CD4-positive, alpha-beta T cell (primary cell): ENCODE measurements at regions not wholly inside any gene's neighbourhood (a gene's known extent, or its start where the extent isn't known, plus 50 kb on each side); places are given as distances from the start of the nearest gene placed in this dataset.

Experiments used
- ATAC-seq: fragments of 200-7000 bp; cut with Tn5 transposase; one replicate; pipeline ENCODE4 v1.10.0; 2022; ENCODE audit warnings: mild to moderate bottlenecking; ENCODE audit not compliant: poor library complexity
- CTCF ChIA-PET: fragments of 350-600 bp; sonication (Branson Sonifier 250); formaldehyde crosslinking; loops from one replicate; lab custom pipeline; 2021; ENCODE audit warnings: antibody characterized with exemption, inconsistent platforms; lab: Charles Lee
- POLR2A ChIA-PET: fragments of 350-600 bp; sonication (Branson Sonifier 250); formaldehyde crosslinking; loops from one replicate; lab custom pipeline; 2021; ENCODE audit warnings: antibody characterized with exemption, inconsistent platforms; lab: Charles Lee
- DNase-seq, 14 experiments: peaks; one replicate each; pipeline ENCODE4 v3.0.0-alpha.2; 2013 to 2020; ENCODE audit warnings: mixed read lengths in 2 of 14
- H3K27ac ChIP-seq, 2 donors: one replicate each; pipeline versions ENCODE4 v1.5.1 to v1.7.0; 2013; ENCODE audit warnings: low read length in 2 of 2, low read depth in 1 of 2, mild to moderate bottlenecking in 1 of 2
- H3K27me3 ChIP-seq, 2 experiments: 1 replicate in 1 of 2; 2 replicates in 1 of 2; pipeline versions ENCODE4 v1.6.1 to v1.7.0; 2013; ENCODE audit warnings: low read length in 2 of 2, control low read depth in 1 of 2, mild to moderate bottlenecking in 1 of 2, moderate library complexity in 1 of 2; ENCODE audit not compliant: insufficient read depth in 2 of 2, control insufficient read depth in 1 of 2
- H3K36me3 ChIP-seq: one replicate; pipeline ENCODE4 v1.6.1; 2013; ENCODE audit warnings: low read length, control low read depth; ENCODE audit not compliant: insufficient read depth
- H3K4me1 ChIP-seq: one replicate; pipeline ENCODE4 v1.6.1; 2013; ENCODE audit warnings: low read length, control low read depth; ENCODE audit not compliant: insufficient read depth
- H3K4me3 ChIP-seq: one replicate; pipeline ENCODE4 v1.5.1; 2013; ENCODE audit warnings: mild to moderate bottlenecking, low read length, moderate library complexity
- H3K9me3 ChIP-seq, 2 experiments: 1 replicate in 1 of 2; 2 replicates in 1 of 2; pipeline versions ENCODE4 v1.6.1 to v1.7.0; 2013; ENCODE audit warnings: low read length in 2 of 2, mild to moderate bottlenecking in 2 of 2, control low read depth in 1 of 2, moderate library complexity in 1 of 2; ENCODE audit not compliant: control insufficient read depth in 1 of 2, insufficient read depth in 1 of 2
- H3K27ac Mint-ChIP-seq: one replicate; pipeline ENCODE4 v1.8.0; 2020; ENCODE audit warnings: mixed read lengths
- H3K27me3 Mint-ChIP-seq: one replicate; pipeline ENCODE4 v1.8.0; 2021; ENCODE audit warnings: mixed read lengths
- H3K36me3 Mint-ChIP-seq: one replicate; pipeline ENCODE4 v1.8.0; 2021; ENCODE audit warnings: low read depth, mixed read lengths
- H3K4me1 Mint-ChIP-seq: one replicate; pipeline ENCODE4 v1.8.0; 2021; ENCODE audit warnings: low read depth, mixed read lengths
- H3K4me3 Mint-ChIP-seq: one replicate; pipeline ENCODE4 v1.8.0; 2020; ENCODE audit warnings: mild to moderate bottlenecking, mixed read lengths
- H3K9me3 Mint-ChIP-seq: one replicate; pipeline ENCODE4 v1.8.0; 2020; ENCODE audit warnings: mixed read lengths
- intact Hi-C, 2 experiments: fragments of 100-400 bp; cut with DNase I in 1 of 2; cut with micrococcal nuclease in 1 of 2; formaldehyde crosslinking; loops; one replicate each; pipeline versions ENCODE4 v1.15.1 to v1.9.0; 2023 to 2025; cut with DNase I, micrococcal nuclease
- TF ChIP-seq, protein P1 (sequence below): fragments of 200-600 bp; IDR thresholded peaks from one replicate; pipeline ENCODE4 v1.8.0; 2022; ENCODE audit warnings: antibody characterized with exemption, mild to moderate bottlenecking

GRCh38 chr17:71548540-71549190 lies 572.2 kb upstream of the SOX9 start:
- CTCF ChIA-PET, result no interaction called here
- Histone ChIP-seq H3K27me3 (no peaks in the 10 kb centered on the region), H3K36me3 (no peaks in the 10 kb centered on the region), H3K4me3 (no peak overlapping the region), H3K4me1 (no peaks in the 10 kb centered on the region), H3K9me3 (peaks cover 0 to 11% of the 10 kb centered on the region in 2 experiments), H3K27ac (no peak overlapping the region)
- H3K36me3 Mint-ChIP-seq, result no peaks in the 10 kb centered on the region
- H3K27ac Mint-ChIP-seq, result no peak overlapping the region
- no peaks in the 10 kb centered on the region for H3K27me3 Mint-ChIP-seq
- H3K9me3 Mint-ChIP-seq, result peaks cover 3% of the 10 kb centered on the region
- ATAC-seq (no peak), DNase-seq (no peak)
- POLR2A ChIA-PET, result no interaction called here
- TF ChIP-seq, protein P1, sequence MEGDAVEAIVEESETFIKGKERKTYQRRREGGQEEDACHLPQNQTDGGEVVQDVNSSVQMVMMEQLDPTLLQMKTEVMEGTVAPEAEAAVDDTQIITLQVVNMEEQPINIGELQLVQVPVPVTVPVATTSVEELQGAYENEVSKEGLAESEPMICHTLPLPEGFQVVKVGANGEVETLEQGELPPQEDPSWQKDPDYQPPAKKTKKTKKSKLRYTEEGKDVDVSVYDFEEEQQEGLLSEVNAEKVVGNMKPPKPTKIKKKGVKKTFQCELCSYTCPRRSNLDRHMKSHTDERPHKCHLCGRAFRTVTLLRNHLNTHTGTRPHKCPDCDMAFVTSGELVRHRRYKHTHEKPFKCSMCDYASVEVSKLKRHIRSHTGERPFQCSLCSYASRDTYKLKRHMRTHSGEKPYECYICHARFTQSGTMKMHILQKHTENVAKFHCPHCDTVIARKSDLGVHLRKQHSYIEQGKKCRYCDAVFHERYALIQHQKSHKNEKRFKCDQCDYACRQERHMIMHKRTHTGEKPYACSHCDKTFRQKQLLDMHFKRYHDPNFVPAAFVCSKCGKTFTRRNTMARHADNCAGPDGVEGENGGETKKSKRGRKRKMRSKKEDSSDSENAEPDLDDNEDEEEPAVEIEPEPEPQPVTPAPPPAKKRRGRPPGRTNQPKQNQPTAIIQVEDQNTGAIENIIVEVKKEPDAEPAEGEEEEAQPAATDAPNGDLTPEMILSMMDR, result no peak
- intact Hi-C loops, result no loop called here
- no peak overlapping the region for H3K4me3 Mint-ChIP-seq
- no peaks in the 10 kb centered on the region for H3K4me1 Mint-ChIP-seq

GRCh38 chr17:71550675-71551074 lies 570.1 kb upstream of the SOX9 start:
- ChIA-PET CTCF (no interaction called here), POLR2A (no interaction called here)
- no peak overlapping the region for H3K27ac Mint-ChIP-seq
- Histone ChIP-seq H3K4me3 (no peak overlapping the region), H3K9me3 (peaks cover 0 to 8% of the 10 kb centered on the region in 2 experiments), H3K27ac (no peak overlapping the region), H3K4me1 (no peaks in the 10 kb centered on the region), H3K36me3 (no peaks in the 10 kb centered on the region), H3K27me3 (no peaks in the 10 kb centered on the region)
- H3K4me3 Mint-ChIP-seq, result no peak overlapping the region
- DNase-seq (no peak), ATAC-seq (no peak)
- TF ChIP-seq, protein P1, result no peak
- H3K4me1 Mint-ChIP-seq, result no peaks in the 10 kb centered on the region
- intact Hi-C loops, result no loop called here
- H3K9me3 Mint-ChIP-seq, result peaks cover 3% of the 10 kb centered on the region
- no peaks in the 10 kb centered on the region for H3K36me3 Mint-ChIP-seq
- H3K27me3 Mint-ChIP-seq, result no peaks in the 10 kb centered on the region

- no peak overlapping the region for H3K27ac Mint-ChIP-seq
- H3K9me3 Mint-ChIP-seq, result peaks cover 3% of the 10 kb centered on the region
- no peak overlapping the region for H3K4me3 ChIP-seq
- CTCF ChIA-PET, result no interaction called here
- H3K9me3 ChIP-seq, result peaks cover 0 to 8% of the 10 kb centered on the region in 2 experiments
- no peak overlapping the region for H3K4me3 Mint-ChIP-seq
- no peaks in the 10 kb centered on the region for H3K36me3 Mint-ChIP-seq
- H3K27ac ChIP-seq, result no peak overlapping the region
- ATAC-seq, result no peak
- intact Hi-C loops, result no loop called here
- no peaks in the 10 kb centered on the region for H3K36me3 ChIP-seq
- TF ChIP-seq, protein P1, result no peak
- no peaks in the 10 kb centered on the region for H3K4me1 Mint-ChIP-seq
- H3K27me3 Mint-ChIP-seq, result no peaks in the 10 kb centered on the region
- H3K27me3 ChIP-seq, result no peaks in the 10 kb centered on the region
- no peak for DNase-seq
- no peaks in the 10 kb centered on the region for H3K4me1 ChIP-seq
- POLR2A ChIA-PET, result no interaction called here
Observed at GRCh38 chr17:71553381-71553780, 567.4 kb upstream of the SOX9 start.
